Testis (tissue), 2 donors: ENCODE measurements at regions not wholly inside any gene's neighbourhood (a gene's known extent, or its start where the extent isn't known, plus 50 kb on each side); places are given as distances from the start of the nearest gene placed in this dataset.
A peak's percentile ranks its signal among the peaks of the same experiment; 100 is the strongest.
"Not testable (repeated sequence)": the region's sequence is repeated elsewhere in the genome, so short reads cannot be mapped to it uniquely, and the experiment has no call there.

Source experiments
- DNase-seq: peaks from one replicate; pipeline ENCODE4 v3.0.0-alpha.2; 2019
- H3K27ac ChIP-seq, 2 donors: fragments of 200-600 bp; sonication (generic); one replicate each; pipeline ENCODE4 v1.5.1; 2019
- H3K27me3 ChIP-seq: fragments of 200-600 bp; sonication (generic); one replicate; pipeline ENCODE4 v1.5.1; 2019
- H3K36me3 ChIP-seq: fragments of 200-600 bp; sonication (generic); one replicate; pipeline ENCODE4 v1.5.1; 2017; ENCODE audit warnings: low read depth; ENCODE audit errors: missing control alignments
- H3K4me1 ChIP-seq: fragments of 200-600 bp; sonication (generic); one replicate; pipeline ENCODE4 v1.5.1; 2019
- H3K4me3 ChIP-seq, 2 donors: fragments of 200-600 bp; sonication (generic); one replicate each; pipeline ENCODE4 v1.5.1; 2017 to 2019
- H3K9me3 ChIP-seq: fragments of 200-600 bp; sonication (generic); one replicate; pipeline ENCODE4 v1.5.1; 2017
- CTCF ChIP-seq, 3 experiments: fragments of 450-650 bp in 2 of 3; fragments of 200-600 bp in 1 of 3; sonication (generic) in 1 of 3; IDR thresholded peaks; one replicate each; pipeline ENCODE4 v1.5.1; 2016 to 2019; ENCODE audit warnings: antibody characterized with exemption in 3 of 3, mild to moderate bottlenecking in 2 of 3, moderate library complexity in 1 of 3
- POLR2A ChIP-seq: fragments of 450-650 bp; IDR thresholded peaks from one replicate; pipeline ENCODE4 v1.6.1; 2017; ENCODE audit warnings: antibody characterized with exemption, mild to moderate bottlenecking, moderate library complexity
- WGBS, 2 donors: methylation state at CpG; one replicate each; pipeline ENCODE4 v1.1.5; 2018; 5-methylcytosine and 5-hydroxymethylcytosine counted together
- intact Hi-C: fragments of 100-400 bp; cut with DNase I; formaldehyde crosslinking; loops from one replicate; pipeline ENCODE4 v1.15.1; 2023; ENCODE audit warnings: low total_unique reads

GRCh38 chr16:88331989-88332920 is 50.5 kb upstream of the ZNF469 start:
- no peaks in the 10 kb centered on the region for H3K9me3 ChIP-seq
- 58 to 60% methylated on average over 22 to 23 of the region's 23 CpGs for WGBS, 2 donors
- H3K27ac ChIP-seq: peak overlapping the region; percentile 45 to 60
- no peak overlapping the region for H3K4me3 ChIP-seq
- DNase-seq: peak; percentile 83
- intact Hi-C loops: no loop called here
- H3K36me3 ChIP-seq: no peaks in the 10 kb centered on the region
- TF ChIP-seq CTCF (IDR thresholded peaks at IDR 0.05) (no peak), POLR2A (no peak)
- H3K4me1 ChIP-seq: peaks cover 9% of the 10 kb centered on the region
- H3K27me3 ChIP-seq: no peaks in the 10 kb centered on the region

GRCh38 chr16:88332921-88333825 is 49.6 kb upstream of the ZNF469 start:
- H3K27ac ChIP-seq: peak overlapping the region; percentile 45 to 60
- H3K36me3 ChIP-seq, H3K4me3 ChIP-seq, H3K4me1 ChIP-seq, intact Hi-C loops, DNase-seq, H3K27me3 ChIP-seq, H3K9me3 ChIP-seq: not testable (repeated sequence)
- 84 to 86% methylated on average over 20 to 31 of the region's 33 CpGs for WGBS, 2 donors
